ENCODE measurements at regions not wholly inside any gene's neighbourhood (a gene's known extent, or its start where the extent isn't known, plus 50 kb on each side); places are given as distances from the start of the nearest gene placed in this dataset.

DNA sequence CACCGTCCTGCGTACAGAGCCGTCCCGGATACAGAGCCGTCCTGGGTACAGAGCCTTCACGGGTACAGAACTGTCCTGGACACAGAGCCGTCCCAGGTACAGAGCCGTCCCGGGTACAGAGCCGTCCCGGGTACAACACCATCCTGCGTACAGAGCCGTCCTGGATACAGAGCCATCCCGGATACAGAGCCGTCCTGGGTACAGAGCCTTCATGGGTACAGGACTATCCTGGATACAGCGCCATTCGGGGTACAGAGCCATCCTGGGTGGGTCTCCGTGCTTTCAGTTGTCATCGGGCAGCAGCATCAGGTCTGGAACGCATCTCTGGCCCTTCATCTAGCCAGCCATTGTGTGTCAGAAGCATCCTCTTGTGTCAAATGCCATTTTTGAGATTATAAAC lies 222.3 kb upstream of the SOX1 start:
- TF ChIP-seq, protein P1, sequence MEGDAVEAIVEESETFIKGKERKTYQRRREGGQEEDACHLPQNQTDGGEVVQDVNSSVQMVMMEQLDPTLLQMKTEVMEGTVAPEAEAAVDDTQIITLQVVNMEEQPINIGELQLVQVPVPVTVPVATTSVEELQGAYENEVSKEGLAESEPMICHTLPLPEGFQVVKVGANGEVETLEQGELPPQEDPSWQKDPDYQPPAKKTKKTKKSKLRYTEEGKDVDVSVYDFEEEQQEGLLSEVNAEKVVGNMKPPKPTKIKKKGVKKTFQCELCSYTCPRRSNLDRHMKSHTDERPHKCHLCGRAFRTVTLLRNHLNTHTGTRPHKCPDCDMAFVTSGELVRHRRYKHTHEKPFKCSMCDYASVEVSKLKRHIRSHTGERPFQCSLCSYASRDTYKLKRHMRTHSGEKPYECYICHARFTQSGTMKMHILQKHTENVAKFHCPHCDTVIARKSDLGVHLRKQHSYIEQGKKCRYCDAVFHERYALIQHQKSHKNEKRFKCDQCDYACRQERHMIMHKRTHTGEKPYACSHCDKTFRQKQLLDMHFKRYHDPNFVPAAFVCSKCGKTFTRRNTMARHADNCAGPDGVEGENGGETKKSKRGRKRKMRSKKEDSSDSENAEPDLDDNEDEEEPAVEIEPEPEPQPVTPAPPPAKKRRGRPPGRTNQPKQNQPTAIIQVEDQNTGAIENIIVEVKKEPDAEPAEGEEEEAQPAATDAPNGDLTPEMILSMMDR (IDR thresholded peaks at IDR 0.05 in 4 of 5, conservative IDR thresholded peaks at IDR 0.05 in 1 of 5): no peak
- no peak for TF ChIP-seq POLR2A (IDR thresholded peaks at IDR 0.05)

Data from gastrocnemius medialis (tissue), 4 donors.